NCI-H2171 treated with DMSO at 0.1 percent for 48 hours (cell line): ENCODE measurements at regions not wholly inside any gene's neighbourhood (a gene's known extent, or its start where the extent isn't known, plus 50 kb on each side); places are given as distances from the start of the nearest gene placed in this dataset.
"Not testable (repeated sequence)": the region's sequence is repeated elsewhere in the genome, so short reads cannot be mapped to it uniquely, and the experiment has no call there.

Source experiments
- DNase-seq: peaks from one replicate; lab custom pipeline; 2025; lab: John Stamatoyannopoulos, UW

DNA sequence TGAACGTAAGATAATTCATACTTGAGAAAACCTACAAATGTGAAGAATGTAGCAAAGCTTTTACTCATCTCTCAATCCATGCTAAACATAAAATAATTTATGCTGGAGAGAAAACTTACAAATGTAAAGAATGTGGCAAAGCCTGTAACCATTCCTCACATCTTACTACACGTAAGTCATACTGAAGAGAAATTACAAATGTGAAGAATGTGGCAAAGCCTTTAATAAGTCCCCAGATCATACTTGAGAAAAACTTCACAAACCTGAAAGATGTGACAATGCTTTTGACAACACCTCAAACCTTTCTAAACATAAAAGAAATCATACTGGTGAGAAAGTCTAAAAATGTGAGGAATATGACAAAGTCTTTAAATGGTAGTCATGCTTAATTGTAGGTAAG, 89.4 kb downstream of the ZNF675 start:
- no peak for DNase-seq

DNA sequence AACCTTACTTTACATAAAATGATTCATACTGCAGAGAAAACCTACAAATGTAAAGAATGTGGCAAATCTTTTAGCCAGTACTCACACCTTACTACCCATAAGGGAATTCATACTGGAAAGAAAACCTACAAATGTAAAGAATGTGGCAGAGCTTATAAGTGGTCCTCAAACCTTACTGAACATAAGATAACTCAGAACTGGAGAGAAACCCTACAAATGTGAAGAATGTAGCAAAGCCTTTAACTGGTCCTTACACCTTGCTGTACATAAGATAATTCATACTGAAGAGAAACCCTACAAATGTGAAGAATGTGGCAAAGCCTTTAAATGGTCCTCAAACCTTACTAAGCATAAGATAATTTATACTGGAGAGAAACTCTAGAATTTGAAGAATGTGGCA, 90.1 kb downstream of the ZNF675 start:
- no peak for DNase-seq

DNA sequence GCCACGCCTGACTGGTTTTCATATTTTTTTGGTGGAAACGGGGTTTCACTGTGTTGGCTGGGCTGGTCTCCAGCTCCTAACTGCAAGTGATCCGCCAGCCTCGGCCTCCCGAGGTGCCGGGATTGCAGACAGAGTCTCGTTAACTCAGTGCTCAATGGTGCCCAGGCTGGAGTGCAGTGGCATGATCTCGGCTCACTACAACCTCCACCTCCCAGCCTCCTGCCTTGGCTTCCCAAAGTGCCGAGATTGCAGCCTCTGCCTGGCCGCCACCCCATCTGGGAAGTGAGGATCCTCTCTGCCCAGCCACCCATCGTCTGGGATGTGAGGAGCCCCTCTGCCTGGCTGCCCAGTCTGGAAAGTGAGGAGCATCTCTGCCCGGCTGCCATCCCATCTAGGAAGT, 92.7 kb downstream of the ZNF675 start:
- not testable (repeated sequence) for DNase-seq

DNA sequence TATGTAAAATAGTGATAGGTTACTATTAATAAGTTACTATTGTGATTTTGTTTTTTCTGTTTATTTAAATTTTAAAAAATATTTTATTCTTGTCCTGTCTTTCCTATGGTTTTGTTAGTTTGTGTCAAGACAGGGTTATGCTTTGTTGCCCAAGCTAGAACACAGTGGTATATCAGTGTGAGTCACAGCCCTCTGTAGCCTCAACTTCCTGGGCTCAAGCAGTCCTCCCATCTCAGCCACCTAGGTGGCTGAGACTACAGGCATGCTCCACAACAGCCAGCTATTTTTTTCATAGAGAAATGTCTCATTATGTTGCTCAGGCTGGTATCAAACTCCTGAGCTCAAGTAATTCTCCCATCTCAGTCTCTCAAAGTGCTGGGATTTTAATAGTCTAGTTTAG, 99.5 kb downstream of the ZNF675 start:
- DNase-seq, result no peak

DNA sequence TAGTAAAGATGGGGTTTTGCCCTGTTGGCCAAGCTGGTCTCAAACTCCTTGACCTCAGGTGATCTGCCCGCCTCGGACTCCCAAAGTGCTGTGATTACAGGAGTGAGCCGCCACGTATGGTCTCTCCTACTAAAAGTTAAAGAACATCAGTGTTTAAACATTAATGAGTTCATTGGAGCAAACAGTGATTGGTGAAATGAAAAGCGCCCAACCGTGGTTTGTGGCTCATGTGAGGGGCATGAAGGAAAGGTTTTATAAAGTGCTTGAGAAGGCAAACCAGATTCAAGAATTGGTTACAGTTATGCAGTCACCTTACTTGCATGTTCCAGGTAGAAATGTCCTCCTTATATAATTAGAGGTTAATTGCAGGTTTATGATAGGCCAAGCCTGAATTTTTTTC, 109.5 kb downstream of the ZNF675 start:
- DNase-seq, result no peak

DNA sequence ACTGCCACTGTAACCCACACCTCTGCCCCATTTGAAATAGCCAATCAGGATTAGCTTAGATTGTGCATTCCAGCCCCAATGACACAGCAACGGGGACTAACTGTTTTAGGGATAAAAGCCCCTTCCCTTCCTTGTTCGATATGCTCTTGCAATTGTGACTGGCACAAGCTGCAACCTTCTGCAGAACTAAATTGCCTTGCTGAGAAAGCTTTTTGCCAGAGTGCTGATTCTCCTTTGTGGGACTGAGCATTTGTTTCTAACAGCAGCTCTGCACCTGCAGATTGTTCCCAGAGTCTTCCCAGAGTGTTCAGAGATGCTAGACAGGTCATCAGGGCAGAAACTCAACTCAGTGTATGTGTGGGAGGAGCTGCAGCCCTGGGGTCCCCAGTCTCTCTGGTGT, 115.8 kb downstream of the ZNF675 start:
- no peak for DNase-seq

DNA sequence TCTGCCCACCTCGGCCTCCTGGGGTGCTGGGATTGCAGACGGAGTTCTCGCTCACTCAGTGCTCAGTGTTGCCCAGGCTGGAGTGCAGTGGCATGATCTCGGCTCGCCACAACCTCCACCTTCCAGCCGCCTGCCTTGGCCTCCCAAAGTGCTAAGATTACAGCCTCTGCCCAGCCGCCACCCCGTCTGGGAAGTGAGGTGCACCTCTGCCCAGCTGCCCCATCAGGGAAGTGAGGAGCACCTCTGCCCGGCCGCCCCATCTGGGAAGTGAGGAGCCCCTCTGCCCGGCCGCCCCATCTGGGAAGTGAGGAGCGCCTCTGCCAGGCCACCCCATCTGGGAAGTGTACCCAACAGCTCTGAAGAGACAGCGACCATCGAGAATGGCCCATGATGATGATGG, 118.9 kb downstream of the ZNF675 start:
- DNase-seq, result not testable (repeated sequence)

DNA sequence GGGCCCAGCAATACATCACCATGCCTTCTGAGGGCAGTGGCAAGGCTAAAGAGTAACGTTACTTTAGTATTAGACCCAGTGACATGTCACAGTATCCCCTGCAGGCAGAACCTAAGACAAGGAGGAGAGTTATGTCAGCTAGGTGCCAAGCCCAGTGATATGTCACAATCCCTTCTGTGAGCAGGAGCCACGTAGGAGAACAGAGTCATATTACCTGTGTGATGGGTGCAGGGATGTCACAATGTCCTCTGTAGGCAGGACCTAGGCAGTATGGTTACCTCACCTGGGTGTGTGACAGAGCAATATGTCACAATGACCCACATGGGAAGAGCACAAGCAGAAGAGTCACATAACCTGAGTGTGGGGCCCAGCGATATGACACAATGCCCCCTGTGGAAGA, 121.8 kb downstream of the ZNF675 start:
- DNase-seq, result no peak

DNA sequence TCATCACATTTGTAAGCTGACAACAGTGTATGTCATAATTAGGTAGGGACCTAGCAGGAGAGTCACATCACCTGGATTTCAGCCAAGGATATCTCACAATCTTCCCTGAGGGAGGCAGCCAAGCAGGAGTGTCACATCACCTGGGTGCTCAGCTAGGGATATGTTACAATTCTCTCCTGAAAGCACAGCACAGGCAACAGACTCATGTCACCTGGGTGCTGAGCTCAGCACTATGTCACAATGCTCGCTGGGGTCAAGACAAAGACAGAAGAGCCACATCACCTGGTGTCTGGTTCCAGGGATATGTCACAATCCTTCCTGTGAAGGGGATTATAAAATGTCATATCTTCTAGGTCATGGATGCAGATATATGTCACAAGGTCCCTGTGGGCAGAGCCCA, 123.7 kb downstream of the ZNF675 start:
- no peak for DNase-seq

DNA sequence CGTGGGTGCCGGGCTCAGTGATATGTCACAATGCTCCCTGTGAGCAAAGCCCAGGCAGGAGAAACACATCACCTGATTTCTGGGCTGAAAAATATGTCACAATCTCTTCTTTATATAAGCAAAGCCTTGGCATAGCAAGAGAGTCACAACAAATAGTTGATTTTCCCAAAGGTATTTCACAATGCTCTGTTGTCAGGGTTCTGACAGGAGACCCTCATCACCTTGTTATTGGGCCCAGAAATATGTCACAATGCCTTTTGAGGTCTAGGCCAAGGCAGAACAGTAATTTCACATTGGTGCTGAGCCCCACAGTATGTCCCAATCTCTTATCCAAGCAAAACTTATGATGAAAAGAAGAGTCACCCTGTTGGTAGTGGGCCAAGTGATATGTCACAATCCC, 125.7 kb downstream of the ZNF675 start:
- no peak for DNase-seq

DNA sequence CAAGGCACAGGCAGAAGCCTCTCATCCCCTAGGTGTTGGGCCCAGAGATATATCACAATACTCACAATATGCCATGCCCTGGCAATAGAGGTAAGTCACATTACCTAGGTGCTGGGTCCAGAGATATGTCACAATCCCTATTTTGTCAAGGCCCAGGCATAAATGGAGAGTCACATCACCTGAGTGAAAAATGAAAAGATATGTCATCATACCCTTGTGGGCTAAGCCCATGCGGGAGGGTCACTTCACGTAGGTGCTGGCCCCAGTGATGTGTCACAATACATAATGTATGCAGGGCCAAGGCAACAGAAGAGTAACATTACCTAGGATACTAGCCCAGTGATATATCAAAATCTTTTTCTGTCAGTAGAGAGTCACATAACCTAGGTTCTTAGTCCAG, 127.0 kb downstream of the ZNF675 start:
- no peak for DNase-seq

DNA sequence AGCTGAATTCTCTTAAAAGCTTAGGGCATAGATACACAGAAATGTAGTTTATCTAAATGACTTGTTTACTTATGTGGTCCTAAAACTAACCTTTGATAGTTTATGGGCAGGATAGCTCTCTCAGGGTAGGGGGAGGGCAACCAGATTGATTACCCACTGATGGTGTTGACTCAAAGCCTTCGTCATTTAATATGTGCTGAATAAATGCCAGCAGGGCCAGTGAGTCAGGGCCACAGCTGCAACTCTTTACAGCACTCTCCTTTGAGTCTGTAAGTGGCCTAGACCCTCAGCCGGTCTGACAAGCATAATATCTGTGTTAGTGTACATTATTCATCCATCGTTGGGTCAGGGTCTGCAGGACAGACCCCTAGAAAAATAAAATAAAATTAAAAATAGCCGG, 128.5 kb downstream of the ZNF675 start:
- DNase-seq, result no peak

DNA sequence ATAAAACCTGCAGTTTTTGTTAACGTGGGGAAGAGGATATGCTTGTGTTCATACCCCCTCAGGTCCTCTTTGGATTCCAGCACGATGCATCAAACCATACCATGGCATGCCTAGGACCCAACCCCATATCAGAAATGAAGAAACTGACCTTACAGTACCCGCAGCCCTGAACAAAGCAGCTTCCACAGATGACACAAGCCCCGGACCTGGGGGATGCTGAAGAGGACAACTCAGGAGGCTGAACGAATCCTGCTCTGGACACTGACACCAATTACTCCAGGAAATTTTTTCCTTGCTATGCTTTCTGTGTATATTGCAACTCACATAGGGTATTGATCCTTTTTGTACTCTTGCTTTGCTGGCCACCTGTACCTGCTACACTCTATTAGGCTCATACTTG, 129.6 kb downstream of the ZNF675 start:
- no peak for DNase-seq

DNA sequence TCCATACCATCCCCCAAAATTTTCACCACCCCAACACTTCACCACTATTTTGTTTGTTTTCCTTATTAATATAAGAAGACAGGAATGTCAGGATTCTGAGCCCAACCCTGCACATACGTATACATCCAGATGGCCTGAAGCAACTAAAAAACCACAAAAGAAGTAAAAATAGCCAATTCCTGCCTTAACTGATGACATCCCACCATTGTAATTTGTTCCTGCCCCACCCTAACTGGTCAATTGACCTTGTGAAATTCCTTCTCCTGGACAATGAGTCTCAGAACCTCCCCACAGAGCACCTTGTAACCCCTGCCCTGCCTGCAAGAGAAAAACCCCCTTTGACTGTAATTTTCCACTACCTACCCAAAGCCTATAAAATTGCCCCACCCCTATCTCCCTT, 132.5 kb downstream of the ZNF675 start:
- no peak for DNase-seq

DNA sequence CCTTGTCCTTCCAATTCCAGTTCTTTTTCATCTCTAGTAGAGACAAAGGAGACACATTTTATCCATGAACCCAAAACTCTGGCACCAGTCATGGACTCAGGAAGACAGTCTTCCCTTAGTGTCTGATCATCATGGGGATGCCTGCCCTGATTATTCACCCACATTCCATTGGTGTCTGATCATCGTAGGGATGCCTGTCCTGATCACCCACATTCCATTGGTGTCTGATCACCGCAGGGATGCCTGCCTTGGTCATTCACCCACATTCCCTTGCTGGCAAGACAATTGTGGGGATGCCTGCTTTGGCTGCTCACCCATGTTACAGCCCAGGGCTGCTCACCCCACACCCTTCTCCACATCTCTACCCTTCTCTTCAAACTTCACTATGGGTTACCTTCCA, 136.9 kb downstream of the ZNF675 start:
- not testable (repeated sequence) for DNase-seq

DNA sequence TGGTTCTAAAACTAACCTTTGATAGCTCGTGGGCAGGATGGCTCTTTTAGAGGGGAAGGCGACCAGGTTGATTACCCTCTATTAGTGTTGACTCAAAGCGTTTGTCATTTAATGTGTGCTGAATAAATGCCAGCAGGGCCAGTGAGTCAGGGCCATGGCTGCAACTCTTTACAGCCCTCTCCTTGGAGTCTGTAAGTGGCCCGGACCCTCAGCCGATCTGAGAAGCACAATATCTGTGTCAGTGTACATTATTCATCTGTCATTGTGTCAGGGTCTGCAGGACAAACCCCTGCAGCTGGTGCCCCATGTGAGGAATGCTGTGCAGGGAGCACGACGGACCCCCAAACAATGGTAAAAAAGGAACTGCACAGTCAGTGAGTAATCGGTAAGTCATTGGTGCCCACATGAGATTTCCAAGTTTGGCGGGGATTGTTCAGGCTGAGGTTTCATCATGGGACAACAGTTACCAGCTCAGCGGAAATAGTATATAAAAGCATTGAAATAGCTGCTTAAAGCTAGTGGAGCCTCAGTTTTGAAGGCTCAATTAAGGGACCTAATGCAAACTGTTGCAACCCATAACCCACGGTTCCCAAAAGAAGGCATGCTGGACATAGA, 139.1 kb downstream of the ZNF675 start:
- no peak for DNase-seq

DNA sequence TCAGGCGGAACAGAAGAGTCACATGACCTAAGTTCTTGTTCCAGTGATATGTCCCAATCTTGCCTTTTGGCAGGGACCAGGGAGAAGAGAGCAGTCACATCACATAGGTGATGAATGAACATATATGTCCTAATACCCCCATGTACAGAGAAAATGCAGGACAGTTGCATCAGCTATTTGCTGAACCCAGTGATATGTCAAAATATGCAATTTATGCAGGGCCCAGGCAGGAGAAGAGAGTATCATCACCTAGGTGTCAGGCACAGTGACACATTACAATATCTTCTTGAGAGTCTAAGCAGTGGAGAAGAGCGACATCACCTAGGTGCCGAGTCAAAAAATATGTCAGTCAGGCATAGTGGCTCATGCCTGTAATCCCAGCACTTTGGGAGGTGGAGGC, 139.9 kb downstream of the ZNF675 start:
- no peak for DNase-seq

DNA sequence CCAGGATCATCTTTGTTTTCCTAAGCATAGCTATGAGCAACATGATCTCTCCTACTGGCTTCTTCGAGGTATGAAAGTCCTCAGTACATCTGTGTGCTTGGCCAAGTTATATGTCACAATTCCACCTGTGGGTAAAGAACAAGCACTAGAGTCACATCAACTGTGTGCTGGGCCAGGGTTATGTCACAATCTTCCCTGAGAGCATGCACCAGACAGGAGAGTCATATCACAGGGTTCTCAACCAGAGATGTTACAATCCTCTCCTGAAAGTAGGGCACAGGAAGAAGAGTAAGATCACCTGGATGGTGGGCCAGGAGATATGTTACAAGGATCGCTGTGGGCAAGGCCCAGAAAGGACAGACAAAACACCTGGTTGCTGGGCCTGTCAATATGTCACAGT, 143.7 kb downstream of the ZNF675 start:
- no peak for DNase-seq

DNA sequence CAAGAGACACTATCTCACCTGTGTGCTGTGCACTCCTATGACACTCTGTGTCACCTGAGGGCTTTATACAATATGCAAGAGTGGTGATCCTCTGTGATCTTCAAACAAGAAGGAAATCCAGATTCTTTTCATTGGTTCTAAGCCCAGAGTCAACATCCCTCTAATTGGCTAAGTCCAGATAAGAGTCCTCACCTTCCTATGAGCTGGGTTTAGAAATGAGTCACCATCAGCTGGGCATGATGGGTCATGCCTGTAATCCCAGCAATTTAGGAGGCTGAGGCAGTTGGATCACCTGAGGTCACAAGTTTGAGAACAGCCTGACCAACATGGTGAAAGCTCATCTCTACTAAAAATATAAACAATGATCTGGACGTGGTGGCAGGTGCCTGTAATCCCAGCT, 144.4 kb downstream of the ZNF675 start:
- DNase-seq, result no peak

DNA sequence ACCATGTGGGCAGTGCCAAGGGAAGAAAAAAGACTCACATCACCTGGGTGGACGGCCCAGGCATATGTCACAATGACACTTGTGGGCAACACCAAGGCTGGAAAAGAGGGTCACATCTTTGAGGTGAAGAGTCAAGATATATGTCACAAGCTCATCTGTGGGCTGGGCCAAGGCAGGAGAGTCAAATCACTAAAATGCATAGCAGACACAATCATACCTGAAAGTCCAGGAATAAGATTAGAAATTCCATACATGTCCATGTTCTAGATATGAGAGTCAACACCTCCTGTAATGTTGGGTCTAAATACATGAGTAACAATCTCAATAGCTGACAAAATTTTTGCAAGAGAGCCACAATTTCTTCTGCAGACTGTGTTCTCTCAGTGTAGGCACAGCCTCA, 145.0 kb downstream of the ZNF675 start:
- no peak for DNase-seq

DNA sequence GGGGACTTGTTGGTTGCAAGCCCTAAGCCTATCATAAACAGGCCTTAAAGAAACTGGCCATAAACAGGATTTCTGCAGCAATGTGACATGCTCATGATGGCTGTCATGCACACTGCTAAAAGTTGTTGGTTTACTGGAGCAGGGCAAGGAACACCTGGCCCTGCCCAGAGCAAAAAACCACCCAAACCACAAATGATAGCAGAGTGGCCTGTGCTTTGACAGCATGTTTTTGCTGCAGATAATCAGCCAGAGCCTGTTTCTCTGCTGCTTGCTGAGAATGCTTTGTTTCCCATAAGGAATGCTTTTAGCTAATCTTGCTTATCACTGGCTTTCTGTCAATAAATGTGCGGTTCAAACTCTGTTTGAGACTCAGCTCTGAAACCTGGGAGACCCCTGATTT, 144.9 kb upstream of the ZNF91 start:
- DNase-seq, result not testable (repeated sequence)

DNA sequence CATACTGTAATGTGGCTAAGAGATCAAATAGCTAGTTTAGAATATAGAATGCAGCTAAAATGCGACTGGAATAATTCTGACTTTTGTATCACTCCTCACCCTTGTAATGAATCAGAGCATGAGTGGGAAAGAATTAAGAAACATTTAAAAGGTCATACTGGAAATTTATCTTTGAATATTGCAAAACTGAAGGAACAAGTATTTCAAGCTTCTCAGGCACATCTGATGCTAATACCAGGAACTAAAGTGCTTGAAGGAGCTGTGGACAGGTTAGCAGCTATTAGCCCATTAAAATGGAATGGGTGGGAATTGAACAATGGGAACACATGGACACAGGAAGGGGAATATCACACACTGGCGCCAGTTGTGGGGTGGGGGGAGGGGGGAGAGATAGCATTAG, 144.2 kb upstream of the ZNF91 start:
- DNase-seq, result no peak

DNA sequence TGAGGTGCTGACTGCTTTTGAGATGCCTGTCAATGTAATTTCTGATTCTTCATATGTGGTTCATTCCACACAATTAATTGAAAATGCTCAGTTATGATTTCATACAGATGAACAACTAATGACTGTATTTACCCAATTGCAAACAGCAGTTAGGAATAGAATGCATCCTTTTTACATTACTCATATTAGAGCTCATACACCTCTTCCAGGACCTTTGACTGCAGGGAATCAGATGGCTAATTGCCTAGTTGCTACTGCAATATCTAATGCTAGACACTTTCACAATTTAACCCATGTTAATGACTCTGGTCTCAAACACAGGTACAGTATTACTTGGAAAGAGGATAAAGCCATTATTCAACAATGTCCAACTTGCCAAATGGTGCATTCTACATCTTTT, 141.9 kb upstream of the ZNF91 start:
- not testable (repeated sequence) for DNase-seq

DNA sequence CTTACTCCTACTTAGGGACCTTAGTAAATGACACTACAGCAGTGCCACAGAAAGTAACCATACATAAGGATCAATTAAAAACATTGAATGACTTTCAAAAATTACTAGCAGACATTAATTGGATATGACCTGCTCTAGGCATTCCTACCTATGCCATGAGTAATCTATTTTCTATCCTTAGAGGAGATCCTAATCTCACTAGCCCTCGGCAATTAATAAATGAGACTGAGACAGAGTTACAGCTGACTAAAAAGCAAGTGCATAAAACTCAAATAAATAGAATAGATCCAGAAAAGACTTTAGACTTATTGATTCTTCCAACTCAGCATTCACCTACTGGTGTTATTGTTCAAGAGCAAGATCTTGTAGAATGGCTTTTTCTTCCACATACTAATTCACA, 141.1 kb upstream of the ZNF91 start:
- DNase-seq, result not testable (repeated sequence)

DNA sequence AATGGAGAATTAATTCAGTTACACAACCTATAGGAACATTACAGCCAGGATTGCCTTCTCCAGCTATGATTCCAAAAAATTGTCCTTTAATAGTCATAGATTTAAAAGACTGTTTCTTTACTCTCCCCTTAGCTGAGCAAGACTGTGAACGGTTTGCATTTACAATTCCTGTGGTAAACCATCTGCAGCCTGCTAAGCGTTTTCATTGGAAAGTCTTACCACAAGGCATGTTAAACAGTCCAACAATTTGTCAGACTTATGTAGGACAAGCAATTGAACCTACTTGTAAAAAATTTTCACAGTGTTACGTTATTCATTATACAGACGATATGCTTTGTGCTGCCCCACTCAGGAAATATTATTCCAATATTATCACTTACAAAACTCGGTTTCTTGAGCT, 140.6 kb upstream of the ZNF91 start:
- not testable (repeated sequence) for DNase-seq
